Nephron (organoid): ENCODE measurements at regions not wholly inside any gene's neighbourhood (a gene's known extent, or its start where the extent isn't known, plus 50 kb on each side); places are given as distances from the start of the nearest gene placed in this dataset.

Experiments used
- H3K27ac Mint-ChIP-seq, 3 experiments: 2 replicates each; pipeline ENCODE4 v1.8.0; 2020; ENCODE audit warnings: mixed read lengths in 3 of 3, mild to moderate bottlenecking in 2 of 3, moderate library complexity in 1 of 3
- H3K27me3 Mint-ChIP-seq: 2 replicates; pipeline ENCODE4 v1.8.0; 2021; ENCODE audit warnings: low read depth, mild to moderate bottlenecking, moderate library complexity, mixed read lengths
- H3K36me3 Mint-ChIP-seq: 2 replicates; pipeline ENCODE4 v1.8.0; 2020; ENCODE audit warnings: low read depth, mixed read lengths
- H3K4me1 Mint-ChIP-seq: 2 replicates; pipeline ENCODE4 v1.8.0; 2020; ENCODE audit warnings: mixed read lengths
- H3K4me3 Mint-ChIP-seq, 3 experiments: 2 replicates each; pipeline ENCODE4 v1.8.0; 2020; ENCODE audit warnings: mild to moderate bottlenecking in 3 of 3, mixed read lengths in 3 of 3, moderate library complexity in 2 of 3
- H3K9me3 Mint-ChIP-seq: 2 replicates; pipeline ENCODE4 v1.8.0; 2020; ENCODE audit warnings: mixed read lengths
- TF ChIP-seq, protein P1 (sequence below), 3 experiments: fragments of 200-600 bp; sonication (generic); IDR thresholded peaks; one replicate each; pipeline ENCODE4 v1.5.0; 2021; ENCODE audit warnings: antibody characterized with exemption in 3 of 3; ENCODE audit not compliant: unreplicated experiment in 3 of 3

GRCh38 chr7:97595439-97595838 lies 136.4 kb upstream of the TAC1 start:
- no peak overlapping the region for H3K4me3 Mint-ChIP-seq

GRCh38 chr7:97601931-97602457 lies 129.9 kb upstream of the TAC1 start:
- Mint-ChIP-seq H3K27me3 (peaks cover 3% of the 10 kb centered on the region), H3K4me1 (no peaks in the 10 kb centered on the region), H3K9me3 (no peaks in the 10 kb centered on the region), H3K36me3 (no peaks in the 10 kb centered on the region), H3K4me3 (no peak overlapping the region), H3K27ac (no peak overlapping the region)
- TF ChIP-seq, protein P1, sequence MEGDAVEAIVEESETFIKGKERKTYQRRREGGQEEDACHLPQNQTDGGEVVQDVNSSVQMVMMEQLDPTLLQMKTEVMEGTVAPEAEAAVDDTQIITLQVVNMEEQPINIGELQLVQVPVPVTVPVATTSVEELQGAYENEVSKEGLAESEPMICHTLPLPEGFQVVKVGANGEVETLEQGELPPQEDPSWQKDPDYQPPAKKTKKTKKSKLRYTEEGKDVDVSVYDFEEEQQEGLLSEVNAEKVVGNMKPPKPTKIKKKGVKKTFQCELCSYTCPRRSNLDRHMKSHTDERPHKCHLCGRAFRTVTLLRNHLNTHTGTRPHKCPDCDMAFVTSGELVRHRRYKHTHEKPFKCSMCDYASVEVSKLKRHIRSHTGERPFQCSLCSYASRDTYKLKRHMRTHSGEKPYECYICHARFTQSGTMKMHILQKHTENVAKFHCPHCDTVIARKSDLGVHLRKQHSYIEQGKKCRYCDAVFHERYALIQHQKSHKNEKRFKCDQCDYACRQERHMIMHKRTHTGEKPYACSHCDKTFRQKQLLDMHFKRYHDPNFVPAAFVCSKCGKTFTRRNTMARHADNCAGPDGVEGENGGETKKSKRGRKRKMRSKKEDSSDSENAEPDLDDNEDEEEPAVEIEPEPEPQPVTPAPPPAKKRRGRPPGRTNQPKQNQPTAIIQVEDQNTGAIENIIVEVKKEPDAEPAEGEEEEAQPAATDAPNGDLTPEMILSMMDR (IDR thresholded peaks at IDR 0.05; ENCODE audit: unreplicated experiment in 3 of 3), result no peak

More at GRCh38 chr7:97595439-97595838, 136.4 kb upstream of the TAC1 start:
- Mint-ChIP-seq H3K4me1 (no peaks in the 10 kb centered on the region), H3K27ac (no peak overlapping the region), H3K36me3 (no peaks in the 10 kb centered on the region), H3K27me3 (peaks cover 5% of the 10 kb centered on the region), H3K9me3 (peaks cover under 1% of the 10 kb centered on the region)
- TF ChIP-seq, protein P1 (IDR thresholded peaks at IDR 0.05; ENCODE audit: unreplicated experiment in 3 of 3), result no peak

- Mint-ChIP-seq H3K27me3 (no peaks in the 10 kb centered on the region), H3K4me1 (no peaks in the 10 kb centered on the region), H3K4me3 (no peak overlapping the region), H3K9me3 (no peaks in the 10 kb centered on the region), H3K27ac (no peak overlapping the region), H3K36me3 (no peaks in the 10 kb centered on the region)
- TF ChIP-seq, protein P1 (IDR thresholded peaks at IDR 0.05; ENCODE audit: unreplicated experiment in 3 of 3), result no peak
Measured at GRCh38 chr7:97620495-97620894, 111.4 kb upstream of the TAC1 start.

DNA sequence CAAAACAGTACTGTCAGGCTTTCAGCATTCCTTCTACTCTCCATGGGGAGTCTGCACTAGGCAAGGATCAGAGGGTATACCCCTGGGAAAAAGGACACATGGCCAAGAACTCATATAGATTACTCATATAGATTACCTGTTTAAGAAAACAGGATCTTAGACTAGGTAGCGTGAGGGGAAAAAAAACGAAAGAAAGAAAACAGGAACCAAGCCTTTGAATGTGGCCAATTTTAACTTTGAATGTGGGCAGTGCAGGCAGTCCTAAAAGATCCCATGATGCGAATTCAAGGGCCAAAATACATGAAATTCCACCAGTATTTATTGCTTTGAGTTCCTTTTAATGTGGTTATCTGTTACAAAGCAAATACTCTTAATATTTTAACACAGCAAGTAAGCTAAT lies 108.6 kb upstream of the TAC1 start:
- no peaks in the 10 kb centered on the region for H3K36me3 Mint-ChIP-seq
- TF ChIP-seq, protein P1 (IDR thresholded peaks at IDR 0.05; ENCODE audit: unreplicated experiment in 3 of 3), result no peak
- H3K27me3 Mint-ChIP-seq, result no peaks in the 10 kb centered on the region
- no peaks in the 10 kb centered on the region for H3K9me3 Mint-ChIP-seq
- no peaks in the 10 kb centered on the region for H3K4me1 Mint-ChIP-seq
- H3K4me3 Mint-ChIP-seq, result no peak overlapping the region
- H3K27ac Mint-ChIP-seq, result no peak overlapping the region

GRCh38 chr7:97630116-97630515 lies 101.8 kb upstream of the TAC1 start:
- Mint-ChIP-seq H3K9me3 (no peaks in the 10 kb centered on the region), H3K27ac (no peak overlapping the region), H3K4me1 (peaks cover 9% of the 10 kb centered on the region), H3K27me3 (no peaks in the 10 kb centered on the region), H3K36me3 (no peaks in the 10 kb centered on the region), H3K4me3 (no peak overlapping the region)
- TF ChIP-seq, protein P1 (IDR thresholded peaks at IDR 0.05; ENCODE audit: unreplicated experiment in 3 of 3), result no peak

GRCh38 chr7:97635622-97636021 lies 96.3 kb upstream of the TAC1 start:
- Mint-ChIP-seq H3K4me1 (peaks cover 3% of the 10 kb centered on the region), H3K4me3 (no peak overlapping the region)

More at GRCh38 chr7:97635622-97636021, 96.3 kb upstream of the TAC1 start:
- Mint-ChIP-seq H3K27ac (no peak overlapping the region), H3K27me3 (peaks cover 4% of the 10 kb centered on the region), H3K36me3 (no peaks in the 10 kb centered on the region), H3K9me3 (no peaks in the 10 kb centered on the region)
- TF ChIP-seq, protein P1 (IDR thresholded peaks at IDR 0.05; ENCODE audit: unreplicated experiment in 3 of 3), result no peak
